ENCODE measurements at regions not wholly inside any gene's neighbourhood (a gene's known extent, or its start where the extent isn't known, plus 50 kb on each side); places are given as distances from the start of the nearest gene placed in this dataset.

DNA sequence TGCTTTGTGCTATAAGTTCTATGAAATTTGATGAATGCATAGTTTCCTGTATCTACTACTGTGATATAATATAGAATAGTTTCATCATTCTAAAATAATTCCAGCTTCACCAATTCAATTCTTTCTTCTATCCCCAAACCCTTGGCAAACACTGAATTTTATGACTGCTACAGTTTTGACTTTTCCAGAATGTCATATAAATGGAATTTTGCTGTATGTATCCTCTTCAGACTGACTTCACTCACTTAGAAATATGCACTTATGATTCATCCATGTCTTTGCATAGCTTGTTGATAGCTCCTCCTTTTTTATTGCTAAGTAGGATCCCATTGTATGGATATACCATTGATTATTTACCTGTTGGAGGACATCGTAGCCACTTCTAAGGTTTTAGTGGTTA is 89.1 kb upstream of the HS3ST3A1 start:
- no peak for DNase-seq (ENCODE audit: low read depth)

DNA sequence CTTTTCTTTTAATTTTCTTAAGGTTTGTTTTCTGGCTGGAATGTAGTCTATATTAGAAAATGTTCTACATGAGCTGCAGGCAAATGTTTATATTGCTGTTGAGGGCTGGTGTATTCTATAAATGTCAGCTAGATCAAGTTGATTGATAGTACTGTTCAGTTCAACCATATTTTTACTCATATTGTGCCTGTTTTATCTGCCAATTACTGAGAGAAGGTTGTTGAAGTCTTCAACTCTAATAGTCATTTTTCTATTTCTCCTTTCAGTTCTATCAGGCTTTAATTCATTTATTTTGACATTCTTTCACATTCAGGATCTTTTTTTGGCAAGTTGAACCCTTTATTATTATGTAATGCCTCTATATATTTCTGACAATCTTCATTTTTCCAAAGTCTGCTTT is 93.2 kb upstream of the HS3ST3A1 start:
- TF ChIP-seq, protein P1, sequence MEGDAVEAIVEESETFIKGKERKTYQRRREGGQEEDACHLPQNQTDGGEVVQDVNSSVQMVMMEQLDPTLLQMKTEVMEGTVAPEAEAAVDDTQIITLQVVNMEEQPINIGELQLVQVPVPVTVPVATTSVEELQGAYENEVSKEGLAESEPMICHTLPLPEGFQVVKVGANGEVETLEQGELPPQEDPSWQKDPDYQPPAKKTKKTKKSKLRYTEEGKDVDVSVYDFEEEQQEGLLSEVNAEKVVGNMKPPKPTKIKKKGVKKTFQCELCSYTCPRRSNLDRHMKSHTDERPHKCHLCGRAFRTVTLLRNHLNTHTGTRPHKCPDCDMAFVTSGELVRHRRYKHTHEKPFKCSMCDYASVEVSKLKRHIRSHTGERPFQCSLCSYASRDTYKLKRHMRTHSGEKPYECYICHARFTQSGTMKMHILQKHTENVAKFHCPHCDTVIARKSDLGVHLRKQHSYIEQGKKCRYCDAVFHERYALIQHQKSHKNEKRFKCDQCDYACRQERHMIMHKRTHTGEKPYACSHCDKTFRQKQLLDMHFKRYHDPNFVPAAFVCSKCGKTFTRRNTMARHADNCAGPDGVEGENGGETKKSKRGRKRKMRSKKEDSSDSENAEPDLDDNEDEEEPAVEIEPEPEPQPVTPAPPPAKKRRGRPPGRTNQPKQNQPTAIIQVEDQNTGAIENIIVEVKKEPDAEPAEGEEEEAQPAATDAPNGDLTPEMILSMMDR (IDR thresholded peaks at IDR 0.05; ENCODE audit: insufficient read depth, low read depth, low read length): no peak
- no peak for DNase-seq (ENCODE audit: low read depth)

More for the DNA sequence above, 89.1 kb upstream of the HS3ST3A1 start:
- TF ChIP-seq, protein P1 (IDR thresholded peaks at IDR 0.05; ENCODE audit: insufficient read depth, low read depth, low read length): no peak
- H3K4me3 ChIP-seq (ENCODE audit: low read depth, low read length): no peak overlapping the region

DNA sequence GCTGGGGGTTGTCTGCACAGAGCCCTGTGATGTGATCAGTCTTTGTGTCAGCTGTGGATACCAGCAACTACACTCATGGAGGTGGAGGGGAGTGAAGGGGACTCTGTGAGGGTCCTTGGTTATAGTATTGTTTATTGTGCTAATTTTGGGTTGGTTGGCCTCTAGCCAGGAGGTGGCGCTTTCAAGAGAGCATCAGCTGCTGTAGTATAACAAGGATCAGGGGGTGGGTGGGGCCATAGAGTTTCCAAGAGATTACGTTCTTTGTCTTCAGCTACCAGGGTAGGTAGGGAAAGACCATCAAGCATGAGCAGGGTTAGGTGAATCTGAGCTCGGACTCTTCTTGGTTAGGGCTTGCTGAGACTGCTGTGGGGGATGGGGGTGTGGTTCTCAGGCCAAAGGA is 97.1 kb upstream of the HS3ST3A1 start:
- TF ChIP-seq, protein P1 (IDR thresholded peaks at IDR 0.05; ENCODE audit: insufficient read depth, low read depth, low read length): no peak
- no peak for DNase-seq (ENCODE audit: low read depth)
- no peak overlapping the region for H3K4me3 ChIP-seq (ENCODE audit: low read depth, low read length)

More for the DNA sequence above, 93.2 kb upstream of the HS3ST3A1 start:
- H3K4me3 ChIP-seq (ENCODE audit: low read depth, low read length): no peak overlapping the region

DNA sequence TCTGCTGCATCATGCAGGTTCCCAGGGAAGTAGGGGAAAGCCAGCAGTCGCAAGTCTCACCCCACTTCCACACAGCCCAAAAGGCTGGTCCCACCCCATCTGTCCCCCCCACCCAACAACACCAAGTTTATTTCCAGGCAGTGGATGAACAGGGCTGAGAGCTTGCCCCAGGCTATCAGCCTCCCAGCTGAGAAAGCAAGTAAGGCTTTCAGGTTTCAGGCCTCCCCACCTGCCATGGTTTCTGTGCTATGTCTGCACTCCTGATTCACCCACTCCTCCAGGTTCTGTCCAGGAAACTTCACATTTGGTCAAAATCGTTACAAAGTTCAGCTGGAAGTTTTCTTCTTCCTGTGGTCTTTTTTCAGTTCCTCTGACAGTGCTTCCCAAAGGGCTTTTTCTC is 97.5 kb upstream of the HS3ST3A1 start:
- TF ChIP-seq, protein P1 (IDR thresholded peaks at IDR 0.05; ENCODE audit: insufficient read depth, low read depth, low read length): no peak
- no peak for DNase-seq (ENCODE audit: low read depth)
- H3K4me3 ChIP-seq (ENCODE audit: low read depth, low read length): no peak overlapping the region

DNA sequence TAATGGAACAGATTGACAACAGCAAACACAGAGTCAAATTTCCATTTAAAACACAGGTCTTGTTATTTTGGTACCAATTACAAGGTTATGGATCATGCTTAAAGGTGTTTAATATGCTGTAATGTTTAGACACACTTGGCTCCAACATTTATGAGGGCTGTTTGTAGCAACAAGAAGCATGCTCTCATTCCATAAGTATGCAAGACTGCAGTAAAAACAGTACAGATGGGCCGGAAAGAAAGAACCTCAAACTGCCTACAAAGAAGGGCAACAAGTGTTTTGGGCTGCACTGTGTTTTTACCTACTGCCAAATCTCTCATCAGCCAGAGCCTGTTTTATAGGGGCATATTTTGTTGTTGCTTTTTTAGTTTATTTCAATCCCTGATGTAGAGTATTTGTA is 100.5 kb upstream of the HS3ST3A1 start:
- peak; percentile 68 for DNase-seq (ENCODE audit: low read depth)
- TF ChIP-seq, protein P1 (IDR thresholded peaks at IDR 0.05; ENCODE audit: insufficient read depth, low read depth, low read length): no peak
- H3K4me3 ChIP-seq (ENCODE audit: low read depth, low read length): no peak overlapping the region

DNA sequence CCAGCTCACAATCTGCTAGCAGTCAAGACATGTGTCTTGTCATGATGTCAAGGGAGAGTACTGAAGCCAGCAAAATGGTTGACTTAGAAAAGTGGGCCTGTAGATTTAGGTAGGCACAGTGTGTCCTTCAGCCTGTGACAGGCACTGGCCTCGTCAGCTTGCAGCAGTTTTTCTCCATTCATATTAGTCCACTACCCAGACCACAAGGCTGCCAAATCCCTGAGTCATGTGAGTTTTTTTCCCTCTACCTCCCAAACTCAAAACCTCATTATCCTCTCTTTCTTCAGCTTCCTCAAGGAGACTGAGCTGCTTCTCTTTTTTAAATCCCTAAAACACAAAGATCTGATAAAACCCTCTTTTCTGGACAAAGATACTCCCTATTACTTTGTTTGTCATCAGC is 102.6 kb upstream of the HS3ST3A1 start:
- TF ChIP-seq, protein P1 (IDR thresholded peaks at IDR 0.05; ENCODE audit: insufficient read depth, low read depth, low read length): no peak
- H3K4me3 ChIP-seq (ENCODE audit: low read depth, low read length): no peak overlapping the region
- DNase-seq (ENCODE audit: low read depth): peak; percentile 33

DNA sequence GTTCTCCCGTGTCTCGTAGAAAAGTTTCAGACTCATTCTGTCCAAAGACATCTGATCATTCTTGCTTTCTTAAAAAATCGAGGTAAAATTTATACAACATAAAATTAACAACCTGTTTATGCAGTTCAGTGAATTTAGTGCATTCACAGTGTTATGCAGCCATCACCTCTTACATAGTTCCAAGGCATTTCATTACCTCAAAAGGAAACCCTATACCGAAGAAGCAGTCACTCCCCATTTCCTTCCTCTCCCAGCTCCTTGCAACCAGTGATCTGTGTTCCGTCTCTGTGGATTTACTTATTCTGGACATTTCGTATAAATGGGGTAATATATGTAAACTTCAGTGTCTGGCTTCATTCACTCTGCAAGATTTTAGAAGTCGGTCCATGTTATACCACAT is 103.5 kb upstream of the HS3ST3A1 start:
- TF ChIP-seq, protein P1 (IDR thresholded peaks at IDR 0.05; ENCODE audit: insufficient read depth, low read depth, low read length): no peak
- no peak overlapping the region for H3K4me3 ChIP-seq (ENCODE audit: low read depth, low read length)
- DNase-seq (ENCODE audit: low read depth): no peak

Measured in fibroblast of villous mesenchyme (primary cell).